Ovary (tissue), 7 donors: ENCODE measurements at regions not wholly inside any gene's neighbourhood (a gene's known extent, or its start where the extent isn't known, plus 50 kb on each side); places are given as distances from the start of the nearest gene placed in this dataset.

Experiments
- DNase-seq, 5 donors: peaks; one replicate each; pipeline ENCODE4 v3.0.0-alpha.2; 2019 to 2020
- H3K27ac ChIP-seq, 2 donors: fragments of 200-600 bp; one replicate each; pipeline versions ENCODE4 v1.5.1 to v1.8.0; 2019 to 2022
- H3K27me3 ChIP-seq: fragments of 200-600 bp; one replicate; pipeline ENCODE4 v1.8.0; 2022
- H3K36me3 ChIP-seq: fragments of 200-600 bp; sonication (generic); one replicate; pipeline ENCODE4 v1.5.1; 2019
- H3K4me1 ChIP-seq: one replicate; pipeline ENCODE4 v1.8.1; 2013; ENCODE audit warnings: mild to moderate bottlenecking, moderate library complexity; ENCODE audit not compliant: insufficient read depth
- H3K4me3 ChIP-seq: fragments of 200-600 bp; sonication (generic); one replicate; pipeline ENCODE4 v1.5.1; 2017
- H3K9me3 ChIP-seq, 2 donors: fragments of 200-600 bp in 1 of 2; sonication (generic) in 1 of 2; one replicate each; pipeline versions ENCODE4 v1.5.1 to v1.8.1; 2013 to 2019; ENCODE audit warnings: mild to moderate bottlenecking in 1 of 2, moderate library complexity in 1 of 2
- EP300 ChIP-seq: sonication (generic); formaldehyde crosslinking; IDR thresholded peaks from one replicate; pipeline ENCODE4 v1.6.1; 2017; ENCODE audit warnings: antibody characterized with exemption
- POLR2A ChIP-seq: fragments of 450-650 bp; IDR thresholded peaks from one replicate; pipeline ENCODE4 v1.6.1; 2017; ENCODE audit warnings: antibody characterized with exemption, mild to moderate bottlenecking, moderate library complexity
- WGBS, 3 donors: extraction: QIAGEN DNeasy Blood & Tissue Kit in 1 of 3; methylation state at CpG; one replicate each; pipeline versions ENCODE4 v1.1.5 to v1.1.7; 2013 to 2017; 5-methylcytosine and 5-hydroxymethylcytosine counted together
- intact Hi-C, 4 donors: fragments of 100-400 bp; cut with DNase I; formaldehyde crosslinking; loops; one replicate each; pipeline versions ENCODE4 v1.11.0 to v1.15.1; 2022 to 2023
- TF ChIP-seq, protein P1 (sequence below), 3 donors: fragments of 450-650 bp in 2 of 3; fragments of 200-600 bp in 1 of 3; IDR thresholded peaks; one replicate each; pipeline versions ENCODE4 v1.5.1 to v1.8.0; 2016 to 2022; ENCODE audit warnings: antibody characterized with exemption in 3 of 3, mild to moderate bottlenecking in 1 of 3
- donor health status: DM: no; HTN: no; CAD: no; lungs with moderate emphysema.
- donor health status: DM: no; HTN: no; CAD: no.
- donor health status: Bipolar disorder and iron deficiency.
- donor health status: DM: no; HTN: no; CAD: no.
- donor health status: DM: yes; HTN: yes; CAD: no.

GRCh38 chr4:128371001-128371777 is 83.6 kb upstream of the PGRMC2 start:
- intact Hi-C loops: no loop called here
- 26 to 38% (median 30%) methylated on average over 8 of the region's 8 CpGs for WGBS, 3 donors
- no peaks in the 10 kb centered on the region for H3K36me3 ChIP-seq
- H3K4me3 ChIP-seq: no peak overlapping the region
- H3K27ac ChIP-seq: peak overlapping the region in 1 of 2 donors; percentile 31
- no peaks in the 10 kb centered on the region for H3K27me3 ChIP-seq
- peaks cover 5% of the 10 kb centered on the region for H3K4me1 ChIP-seq
- no peak for TF ChIP-seq POLR2A
- H3K9me3 ChIP-seq: no peaks in the 10 kb centered on the region
- no peak for DNase-seq

- H3K36me3 ChIP-seq: no peaks in the 10 kb centered on the region
- 93 to 97% (median 97%) methylated on average over 4 of the region's 4 CpGs for WGBS, 3 donors
These were observed 78.6 kb upstream of the PGRMC2 start for GRCh38 chr4:128366212-128366611.

DNA sequence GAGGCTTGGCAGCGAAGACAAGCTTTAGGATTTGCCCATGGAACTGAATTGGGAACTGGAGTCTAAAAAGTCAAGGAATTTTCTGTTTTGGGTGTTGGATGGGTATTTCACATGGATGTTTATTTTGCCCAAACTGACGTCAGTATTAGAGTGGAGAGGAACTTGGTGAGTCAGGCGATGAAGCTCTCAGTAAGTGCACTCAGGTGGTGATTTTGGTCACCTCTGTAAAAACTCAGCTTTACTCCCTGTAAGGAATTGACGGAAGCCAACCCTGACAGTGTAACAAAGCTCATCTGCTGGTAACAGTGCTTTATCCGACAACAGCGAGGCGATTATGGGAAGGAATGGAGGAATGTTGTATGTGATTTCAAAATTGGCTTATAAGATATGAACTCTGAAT is 77.0 kb upstream of the PGRMC2 start:
- intact Hi-C loops: no loop called here
- Histone ChIP-seq H3K4me1 (no peaks in the 10 kb centered on the region), H3K27ac (no peak overlapping the region), H3K4me3 (no peak overlapping the region), H3K27me3 (no peaks in the 10 kb centered on the region), H3K36me3 (no peaks in the 10 kb centered on the region), H3K9me3 (no peaks in the 10 kb centered on the region)
- DNase-seq: no peak
- WGBS, 3 donors: 91 to 96% (median 92%) methylated on average over 7 of the region's 7 CpGs
- TF ChIP-seq POLR2A: no peak
- TF ChIP-seq EP300: no peak
- TF ChIP-seq, protein P1, sequence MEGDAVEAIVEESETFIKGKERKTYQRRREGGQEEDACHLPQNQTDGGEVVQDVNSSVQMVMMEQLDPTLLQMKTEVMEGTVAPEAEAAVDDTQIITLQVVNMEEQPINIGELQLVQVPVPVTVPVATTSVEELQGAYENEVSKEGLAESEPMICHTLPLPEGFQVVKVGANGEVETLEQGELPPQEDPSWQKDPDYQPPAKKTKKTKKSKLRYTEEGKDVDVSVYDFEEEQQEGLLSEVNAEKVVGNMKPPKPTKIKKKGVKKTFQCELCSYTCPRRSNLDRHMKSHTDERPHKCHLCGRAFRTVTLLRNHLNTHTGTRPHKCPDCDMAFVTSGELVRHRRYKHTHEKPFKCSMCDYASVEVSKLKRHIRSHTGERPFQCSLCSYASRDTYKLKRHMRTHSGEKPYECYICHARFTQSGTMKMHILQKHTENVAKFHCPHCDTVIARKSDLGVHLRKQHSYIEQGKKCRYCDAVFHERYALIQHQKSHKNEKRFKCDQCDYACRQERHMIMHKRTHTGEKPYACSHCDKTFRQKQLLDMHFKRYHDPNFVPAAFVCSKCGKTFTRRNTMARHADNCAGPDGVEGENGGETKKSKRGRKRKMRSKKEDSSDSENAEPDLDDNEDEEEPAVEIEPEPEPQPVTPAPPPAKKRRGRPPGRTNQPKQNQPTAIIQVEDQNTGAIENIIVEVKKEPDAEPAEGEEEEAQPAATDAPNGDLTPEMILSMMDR (IDR thresholded peaks at IDR 0.05): no peak

More at GRCh38 chr4:128366212-128366611, 78.6 kb upstream of the PGRMC2 start:
- intact Hi-C loops: no loop called here
- DNase-seq: no peak
- peaks cover 3% of the 10 kb centered on the region for H3K4me1 ChIP-seq
- no peak overlapping the region for H3K4me3 ChIP-seq
- no peak for TF ChIP-seq POLR2A
- no peak for TF ChIP-seq EP300
- TF ChIP-seq, protein P1 (IDR thresholded peaks at IDR 0.05): no peak
- no peak overlapping the region for H3K27ac ChIP-seq
- H3K27me3 ChIP-seq: no peaks in the 10 kb centered on the region
- H3K9me3 ChIP-seq: no peaks in the 10 kb centered on the region

DNA sequence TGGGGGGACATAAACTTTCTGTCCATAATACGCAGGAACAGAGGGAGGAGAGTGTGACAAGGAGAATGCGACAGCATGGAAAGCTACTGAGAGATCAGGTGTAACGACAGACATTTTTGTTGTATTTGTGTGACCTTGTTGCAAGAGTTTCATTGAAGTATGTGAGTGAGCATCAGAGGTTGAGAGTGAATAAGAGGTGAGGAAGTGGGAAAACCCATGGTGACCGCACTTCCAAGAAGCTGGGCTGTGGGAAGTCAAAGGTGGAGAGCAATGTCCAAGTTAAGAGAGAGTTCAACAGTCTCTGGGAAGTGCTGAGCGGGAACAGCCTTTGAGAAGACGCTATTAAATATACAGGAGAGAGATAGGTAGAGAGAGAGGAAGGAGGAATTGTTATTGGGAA is 76.4 kb upstream of the PGRMC2 start:
- H3K27me3 ChIP-seq: no peaks in the 10 kb centered on the region
- no peak for DNase-seq
- no peaks in the 10 kb centered on the region for H3K4me1 ChIP-seq
- no peak overlapping the region for H3K27ac ChIP-seq
- 94 to 97% (median 96%) methylated on average over 6 of the region's 6 CpGs for WGBS, 3 donors
- H3K4me3 ChIP-seq: no peak overlapping the region
- no peaks in the 10 kb centered on the region for H3K9me3 ChIP-seq
- intact Hi-C loops: no loop called here
- H3K36me3 ChIP-seq: no peaks in the 10 kb centered on the region
- TF ChIP-seq, protein P1 (IDR thresholded peaks at IDR 0.05): no peak

- Histone ChIP-seq H3K4me3 (no peak overlapping the region), H3K27ac (no peak overlapping the region), H3K27me3 (no peaks in the 10 kb centered on the region), H3K9me3 (no peaks in the 10 kb centered on the region), H3K4me1 (peaks cover 3% of the 10 kb centered on the region), H3K36me3 (no peaks in the 10 kb centered on the region)
- intact Hi-C loops: no loop called here
- DNase-seq: no peak
- WGBS, 3 donors: 96 to 98% (median 97%) methylated on average over 1 of the region's 1 CpG
- TF ChIP-seq EP300 (no peak), POLR2A (no peak)
- TF ChIP-seq, protein P1 (IDR thresholded peaks at IDR 0.05): no peak
These were observed 75.1 kb upstream of the PGRMC2 start for GRCh38 chr4:128362760-128363159.
